ENCODE measurements at regions not wholly inside any gene's neighbourhood (a gene's known extent, or its start where the extent isn't known, plus 50 kb on each side); places are given as distances from the start of the nearest gene placed in this dataset.
A peak's percentile ranks its signal among the peaks of the same experiment; 100 is the strongest.

DNA sequence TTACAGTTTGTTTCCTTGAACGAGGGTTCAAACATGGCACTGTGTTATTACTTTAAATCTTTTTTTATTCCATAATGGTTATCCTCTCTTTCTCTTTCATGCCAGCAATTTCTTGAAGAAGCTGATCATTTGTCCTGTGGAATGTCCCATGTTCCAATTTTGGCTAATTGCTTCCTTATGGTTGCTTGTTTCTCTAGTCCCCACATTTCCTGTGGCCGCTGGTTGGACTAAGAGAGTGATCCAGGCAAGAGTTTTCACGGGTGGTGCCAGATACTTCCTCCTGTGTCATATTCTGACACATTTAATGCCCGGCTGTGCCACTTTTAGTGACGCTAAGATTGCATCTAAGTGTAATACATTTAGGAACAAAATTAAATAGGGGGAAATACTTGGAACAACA lies 83.8 kb upstream of the FAM169A start:
- no peak for TF ChIP-seq ZFX (IDR thresholded peaks at IDR 0.05)
- TF ChIP-seq, protein P1, sequence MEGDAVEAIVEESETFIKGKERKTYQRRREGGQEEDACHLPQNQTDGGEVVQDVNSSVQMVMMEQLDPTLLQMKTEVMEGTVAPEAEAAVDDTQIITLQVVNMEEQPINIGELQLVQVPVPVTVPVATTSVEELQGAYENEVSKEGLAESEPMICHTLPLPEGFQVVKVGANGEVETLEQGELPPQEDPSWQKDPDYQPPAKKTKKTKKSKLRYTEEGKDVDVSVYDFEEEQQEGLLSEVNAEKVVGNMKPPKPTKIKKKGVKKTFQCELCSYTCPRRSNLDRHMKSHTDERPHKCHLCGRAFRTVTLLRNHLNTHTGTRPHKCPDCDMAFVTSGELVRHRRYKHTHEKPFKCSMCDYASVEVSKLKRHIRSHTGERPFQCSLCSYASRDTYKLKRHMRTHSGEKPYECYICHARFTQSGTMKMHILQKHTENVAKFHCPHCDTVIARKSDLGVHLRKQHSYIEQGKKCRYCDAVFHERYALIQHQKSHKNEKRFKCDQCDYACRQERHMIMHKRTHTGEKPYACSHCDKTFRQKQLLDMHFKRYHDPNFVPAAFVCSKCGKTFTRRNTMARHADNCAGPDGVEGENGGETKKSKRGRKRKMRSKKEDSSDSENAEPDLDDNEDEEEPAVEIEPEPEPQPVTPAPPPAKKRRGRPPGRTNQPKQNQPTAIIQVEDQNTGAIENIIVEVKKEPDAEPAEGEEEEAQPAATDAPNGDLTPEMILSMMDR (conservative IDR thresholded peaks at IDR 0.05), result no peak
- H3K27ac ChIP-seq, result no peak overlapping the region

DNA sequence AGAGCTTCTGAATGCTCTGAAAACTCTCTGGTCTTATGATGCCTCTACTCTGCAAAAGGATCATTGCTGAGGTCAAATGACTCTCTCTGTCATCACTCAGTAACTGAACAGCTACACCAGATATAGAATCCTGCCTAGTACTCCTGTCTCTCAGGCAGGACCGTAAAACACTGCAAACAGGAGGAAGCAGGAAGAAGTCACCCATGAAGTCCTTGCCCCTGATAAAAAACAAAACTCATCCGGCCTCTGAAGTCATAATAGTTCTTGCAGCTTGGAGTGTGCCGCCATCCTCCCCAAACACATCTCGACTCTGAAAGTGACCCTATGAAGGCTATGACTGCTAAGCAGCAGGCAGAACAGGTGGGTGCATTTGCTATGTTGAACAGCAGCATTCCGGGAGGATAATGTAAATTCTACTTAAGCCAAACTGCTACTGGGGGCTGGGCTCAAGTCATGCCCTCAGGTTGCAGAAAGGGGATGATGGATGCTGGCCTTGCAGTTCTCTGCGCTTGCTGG lies 81.9 kb upstream of the FAM169A start:
- TF ChIP-seq ZFX (IDR thresholded peaks at IDR 0.05), result no peak
- TF ChIP-seq, protein P1 (conservative IDR thresholded peaks at IDR 0.05), result no peak
- no peak overlapping the region for H3K27ac ChIP-seq

DNA sequence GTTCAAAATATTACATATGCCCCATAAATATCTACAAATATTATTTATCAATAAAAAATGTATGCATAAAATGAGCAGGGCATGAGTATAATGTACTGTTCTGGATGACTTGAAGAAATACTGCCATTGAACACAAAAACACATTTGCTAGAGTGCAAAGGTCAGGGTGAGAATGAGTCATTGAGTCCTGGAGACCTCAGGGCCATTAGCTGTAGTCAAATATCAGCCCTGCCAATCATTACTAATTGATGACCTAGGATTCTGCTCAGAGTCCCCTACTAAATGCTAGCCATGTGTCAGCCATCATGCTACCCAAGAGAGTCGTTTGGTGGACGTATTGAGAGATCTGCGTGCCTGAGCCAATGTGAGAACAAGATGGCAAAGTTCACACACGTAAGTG lies 80.3 kb upstream of the FAM169A start:
- no peak for TF ChIP-seq ZFX (IDR thresholded peaks at IDR 0.05)
- TF ChIP-seq, protein P1 (conservative IDR thresholded peaks at IDR 0.05), result no peak
- H3K27ac ChIP-seq, result no peak overlapping the region

DNA sequence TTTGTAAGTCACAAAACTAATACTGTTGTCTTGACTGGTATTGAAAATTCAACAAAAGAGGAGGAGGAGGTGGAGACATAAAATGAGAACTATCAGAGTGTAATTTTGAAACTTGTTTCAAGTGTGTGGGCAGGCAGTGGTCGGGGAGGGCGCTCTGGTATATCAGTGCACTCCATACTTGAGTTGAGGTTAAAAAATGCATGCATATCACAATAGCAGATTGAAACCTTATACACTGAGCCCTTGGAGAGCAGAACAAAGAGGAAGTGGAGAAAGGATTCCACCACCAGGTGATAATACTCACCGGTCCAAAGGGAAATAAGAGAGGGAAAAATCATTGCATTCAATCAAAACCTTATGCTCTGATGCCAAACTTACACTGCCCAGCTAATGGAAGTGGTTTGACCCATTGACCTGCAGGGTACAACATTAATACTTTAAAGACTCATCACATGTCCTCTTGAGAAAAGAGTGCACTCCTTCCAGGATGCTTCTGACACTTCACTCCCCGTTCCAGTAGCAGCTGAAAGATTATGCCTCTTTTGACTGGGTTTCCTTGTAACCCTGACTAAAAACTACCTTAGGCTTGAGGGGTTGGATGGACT lies 79.5 kb upstream of the FAM169A start:
- H3K27ac ChIP-seq, result no peak overlapping the region
- TF ChIP-seq, protein P1 (conservative IDR thresholded peaks at IDR 0.05), result no peak
- no peak for TF ChIP-seq ZFX (IDR thresholded peaks at IDR 0.05)

DNA sequence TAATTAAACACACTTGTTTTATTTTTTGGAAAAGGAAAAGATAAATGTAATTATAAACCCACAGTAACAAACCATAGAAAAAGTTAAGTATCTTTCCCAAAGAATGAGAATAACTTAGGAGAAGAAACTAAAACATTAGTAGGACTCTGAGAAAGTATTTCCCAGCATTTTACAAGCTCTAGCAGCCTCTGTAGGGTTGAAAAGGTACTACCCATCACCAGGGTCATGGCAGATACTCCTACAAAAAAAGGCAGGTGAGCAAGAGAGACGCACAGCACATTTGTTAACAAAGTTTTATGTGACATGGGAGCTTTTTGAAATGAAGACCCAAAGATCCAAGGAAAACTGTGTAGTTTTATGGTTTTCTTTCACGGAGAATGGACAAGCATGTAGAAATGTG lies 77.7 kb upstream of the FAM169A start:
- TF ChIP-seq ZFX (IDR thresholded peaks at IDR 0.05), result no peak
- TF ChIP-seq, protein P1 (conservative IDR thresholded peaks at IDR 0.05), result peak; percentile 48
- H3K27ac ChIP-seq, result no peak overlapping the region

DNA sequence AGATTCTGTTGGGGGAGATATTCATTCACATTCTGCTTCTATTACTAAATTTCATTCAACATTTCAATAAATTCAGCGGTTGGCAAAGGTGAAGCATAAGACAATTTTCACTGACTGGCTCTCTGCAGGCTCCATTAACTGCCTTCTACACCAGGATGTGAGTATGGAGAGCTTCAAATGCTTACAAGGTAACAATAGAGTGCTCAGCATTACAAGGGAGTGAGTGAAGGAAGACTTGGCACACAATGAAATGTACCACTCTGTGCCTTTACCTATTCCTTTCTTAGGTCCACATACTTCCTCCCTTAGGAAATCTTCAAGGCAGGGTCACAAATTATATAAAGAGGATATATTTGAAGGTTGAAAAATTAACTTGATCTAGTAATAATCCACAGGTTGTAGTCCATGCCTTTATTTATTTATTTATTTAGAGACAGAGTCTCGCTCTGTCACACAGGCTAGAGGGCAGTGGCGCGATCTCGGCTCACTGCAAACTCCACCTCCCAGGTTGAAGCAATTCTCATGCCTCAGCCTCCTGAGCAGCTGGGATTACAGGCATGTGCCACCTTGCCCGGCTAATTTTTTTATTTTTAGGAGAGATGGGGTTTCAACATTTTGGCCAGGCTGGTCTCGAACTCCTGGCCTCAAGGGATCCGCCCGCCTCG lies 76.6 kb upstream of the FAM169A start:
- H3K27ac ChIP-seq, result no peak overlapping the region
- TF ChIP-seq ZFX (IDR thresholded peaks at IDR 0.05), result no peak
- TF ChIP-seq, protein P1 (conservative IDR thresholded peaks at IDR 0.05), result no peak

DNA sequence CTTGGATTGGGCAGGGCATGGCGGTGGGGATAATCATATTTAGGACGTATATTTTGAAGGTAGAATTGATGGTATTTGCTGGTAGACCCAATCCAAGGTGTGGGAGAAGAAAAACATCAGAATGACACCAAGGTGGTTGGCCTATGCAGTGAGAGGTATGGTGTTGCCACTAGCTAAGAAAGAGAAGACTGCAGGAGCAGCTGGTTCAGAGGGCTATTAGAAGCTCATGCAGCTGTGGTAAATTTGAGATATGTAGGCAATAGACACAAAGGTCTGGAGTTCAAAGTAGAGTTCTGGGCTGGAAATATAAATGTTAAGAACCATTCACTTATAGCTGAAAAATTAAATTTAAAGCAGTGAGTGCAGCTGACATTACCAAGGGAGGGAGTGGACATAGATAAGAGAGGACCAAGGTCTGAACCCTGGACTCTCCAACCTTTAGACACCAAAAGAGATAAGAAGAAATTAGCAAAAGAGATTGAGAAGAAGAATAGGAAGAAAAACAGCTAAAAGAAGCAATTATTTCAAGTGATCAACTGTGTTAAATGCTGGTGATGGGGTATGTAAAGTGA lies 74.7 kb upstream of the FAM169A start:
- no peak for TF ChIP-seq ZFX (IDR thresholded peaks at IDR 0.05)
- TF ChIP-seq, protein P1 (conservative IDR thresholded peaks at IDR 0.05), result no peak
- no peak overlapping the region for H3K27ac ChIP-seq
